B cell (primary cell): ENCODE measurements at regions not wholly inside any gene's neighbourhood (a gene's known extent, or its start where the extent isn't known, plus 50 kb on each side); places are given as distances from the start of the nearest gene placed in this dataset.

Source experiments
- ATAC-seq: fragments of 200-7000 bp; cut with Tn5 transposase; one replicate; pipeline ENCODE4 v1.10.0; 2021; ENCODE audit warnings: low read depth, mild to moderate bottlenecking, moderate number of reproducible peaks, moderate library complexity
- CTCF ChIA-PET: fragments of 350-600 bp; sonication (Branson Sonifier 250); formaldehyde crosslinking; loops from one replicate; lab custom pipeline; 2021; ENCODE audit warnings: antibody characterized with exemption, inconsistent platforms; lab: Charles Lee
- POLR2A ChIA-PET: fragments of 350-600 bp; sonication (Branson Sonifier 250); formaldehyde crosslinking; loops from one replicate; lab custom pipeline; 2021; ENCODE audit warnings: antibody characterized with exemption; lab: Charles Lee
- DNase-seq: peaks from one replicate; pipeline ENCODE4 v3.0.0; 2013
- H2AFZ ChIP-seq: 2 replicates; pipeline ENCODE4 v1.6.1; 2012; ENCODE audit warnings: mild to moderate bottlenecking, low read depth, low read length; ENCODE audit not compliant: insufficient read depth, poor library complexity, severe bottlenecking
- H3K27ac ChIP-seq, 2 donors: 1 replicate in 1 of 2; 2 replicates in 1 of 2; pipeline ENCODE4 v1.5.1; 2012 to 2013; ENCODE audit warnings: low read length in 2 of 2, mild to moderate bottlenecking in 2 of 2, moderate library complexity in 1 of 2
- H3K27me3 ChIP-seq, 4 experiments: fragments of 200-600 bp in 1 of 4; sonication (generic) in 1 of 4; replicated peaks in 1 of 4; 1 replicate in 2 of 4; 2 replicates in 2 of 4; pipeline versions ENCODE4 v1.6.1 to v1.7.0; 2013 to 2016; ENCODE audit warnings: low read length in 3 of 4, mild to moderate bottlenecking in 2 of 4, mixed read lengths in 1 of 4, moderate library complexity in 1 of 4; ENCODE audit not compliant: insufficient read depth in 4 of 4, control insufficient read depth in 3 of 4; ENCODE audit errors: control extremely low read depth in 1 of 4
- H3K36me3 ChIP-seq, 2 experiments: replicated peaks in 1 of 2; 1 replicate in 1 of 2; 2 replicates in 1 of 2; pipeline versions ENCODE4 v1.6.1 to v1.7.1; 2013; ENCODE audit warnings: low read length in 1 of 2; ENCODE audit not compliant: insufficient read depth in 2 of 2, control insufficient read depth in 1 of 2; ENCODE audit errors: control extremely low read depth in 1 of 2, extremely low read depth in 1 of 2
- H3K4me1 ChIP-seq, 2 donors: fragments of 200-600 bp in 1 of 2; sonication (generic) in 1 of 2; 1 replicate in 1 of 2; 2 replicates in 1 of 2; pipeline versions ENCODE4 v1.5.1 to v1.6.1; 2013 to 2017; ENCODE audit warnings: low read length in 2 of 2; ENCODE audit not compliant: control insufficient read depth in 2 of 2, insufficient read depth in 2 of 2
- H3K4me2 ChIP-seq: replicated peaks from 2 replicates; pipeline ENCODE3; 2012; ENCODE audit warnings: mild to moderate bottlenecking, low read depth, low read length; ENCODE audit not compliant: poor library complexity, severe bottlenecking
- H3K4me3 ChIP-seq, 5 experiments: fragments of 200-600 bp in 1 of 5; sonication (generic) in 1 of 5; 1 replicate in 3 of 5; 2 replicates in 2 of 5; pipeline versions ENCODE4 v1.5.1 to v1.7.0; 2011 to 2016; ENCODE audit warnings: low read length in 4 of 5, mild to moderate bottlenecking in 4 of 5, low read depth in 2 of 5, control low read depth in 1 of 5, moderate library complexity in 1 of 5; ENCODE audit not compliant: insufficient read depth in 1 of 5; ENCODE audit errors: control extremely low read depth in 1 of 5, extremely low read depth in 1 of 5
- H3K79me2 ChIP-seq: fragments of 200-600 bp; sonication (generic); one replicate; pipeline ENCODE4 v1.6.0; 2016; ENCODE audit warnings: low read length; ENCODE audit not compliant: control insufficient read depth, insufficient read depth
- H3K9ac ChIP-seq: fragments of 200-600 bp; sonication (generic); 2 replicates; pipeline ENCODE4 v1.6.1; 2017; ENCODE audit warnings: mild to moderate bottlenecking, low read length, moderate library complexity
- H3K9me3 ChIP-seq, 3 donors: one replicate each; pipeline versions ENCODE4 v1.6.1 to v1.7.1; 2013; ENCODE audit warnings: low read length in 2 of 3; ENCODE audit not compliant: control insufficient read depth in 2 of 3, insufficient read depth in 1 of 3; ENCODE audit errors: control extremely low read depth in 1 of 3
- H4K20me1 ChIP-seq: 2 replicates; pipeline ENCODE4 v1.6.0; 2012; ENCODE audit warnings: mild to moderate bottlenecking, low read length; ENCODE audit not compliant: insufficient read depth, control insufficient read depth, poor library complexity, severe bottlenecking
- H3K27ac Mint-ChIP-seq: one replicate; pipeline ENCODE4 v1.8.0; 2021; ENCODE audit warnings: mixed read lengths
- H3K27me3 Mint-ChIP-seq: one replicate; pipeline ENCODE4 v1.8.0; 2021; ENCODE audit warnings: mixed read lengths
- H3K4me1 Mint-ChIP-seq: one replicate; pipeline ENCODE4 v1.8.0; 2021; ENCODE audit warnings: mixed read lengths
- H3K4me3 Mint-ChIP-seq: one replicate; pipeline ENCODE4 v1.8.0; 2021; ENCODE audit warnings: mixed read lengths
- H3K9me3 Mint-ChIP-seq: one replicate; pipeline ENCODE4 v1.8.0; 2022; ENCODE audit warnings: mixed read lengths; ENCODE audit not compliant: insufficient read depth
- EZH2 ChIP-seq: IDR thresholded peaks from 2 replicates; pipeline ENCODE4 v1.6.1; 2012; ENCODE audit warnings: borderline replicate concordance, low read depth, mild to moderate bottlenecking, moderate library complexity, low read length; ENCODE audit not compliant: insufficient read depth, poor library complexity, severe bottlenecking
- WGBS: methylation state at CpG from one replicate; pipeline ENCODE4 v1.1.5; 2013; ENCODE audit warnings: missing lambda C conversion rate; ENCODE audit not compliant: insufficient coverage; 5-methylcytosine and 5-hydroxymethylcytosine counted together
- intact Hi-C: fragments of 100-400 bp; cut with micrococcal nuclease; formaldehyde crosslinking; loops from one replicate; pipeline ENCODE4 v1.10.0; 2022
- TF ChIP-seq, protein P1 (sequence below): fragments of 200-600 bp; IDR thresholded peaks from one replicate; pipeline ENCODE4 v1.8.0; 2022; ENCODE audit warnings: antibody characterized with exemption, mild to moderate bottlenecking

- Histone ChIP-seq H3K4me3 (no peak overlapping the region), H3K36me3 (no peaks in the 10 kb centered on the region), H3K9ac (no peak overlapping the region), H3K4me1 (no peaks in the 10 kb centered on the region), H2AFZ (no peak overlapping the region), H3K79me2 (no peaks in the 10 kb centered on the region), H3K27ac (no peak overlapping the region), H4K20me1 (no peaks in the 10 kb centered on the region), H3K4me2 (no peak overlapping the region), H3K27me3 (peaks cover 0 to 2% (median 0%) of the 10 kb centered on the region in 4 experiments), H3K9me3 (peaks cover 1 to 35% (median 8%) of the 10 kb centered on the region in 3 donors)
- Mint-ChIP-seq H3K27me3 (peaks cover 4% of the 10 kb centered on the region), H3K4me3 (no peak overlapping the region), H3K27ac (no peak overlapping the region), H3K9me3 (peaks cover 8% of the 10 kb centered on the region), H3K4me1 (no peaks in the 10 kb centered on the region)
- intact Hi-C loops = no loop called here
- no peak for DNase-seq
- POLR2A ChIA-PET = no interaction called here
- no CpG with 5 or more reads among the region's 2 CpGs for WGBS
- CTCF ChIA-PET = no interaction called here
- TF ChIP-seq, protein P1, sequence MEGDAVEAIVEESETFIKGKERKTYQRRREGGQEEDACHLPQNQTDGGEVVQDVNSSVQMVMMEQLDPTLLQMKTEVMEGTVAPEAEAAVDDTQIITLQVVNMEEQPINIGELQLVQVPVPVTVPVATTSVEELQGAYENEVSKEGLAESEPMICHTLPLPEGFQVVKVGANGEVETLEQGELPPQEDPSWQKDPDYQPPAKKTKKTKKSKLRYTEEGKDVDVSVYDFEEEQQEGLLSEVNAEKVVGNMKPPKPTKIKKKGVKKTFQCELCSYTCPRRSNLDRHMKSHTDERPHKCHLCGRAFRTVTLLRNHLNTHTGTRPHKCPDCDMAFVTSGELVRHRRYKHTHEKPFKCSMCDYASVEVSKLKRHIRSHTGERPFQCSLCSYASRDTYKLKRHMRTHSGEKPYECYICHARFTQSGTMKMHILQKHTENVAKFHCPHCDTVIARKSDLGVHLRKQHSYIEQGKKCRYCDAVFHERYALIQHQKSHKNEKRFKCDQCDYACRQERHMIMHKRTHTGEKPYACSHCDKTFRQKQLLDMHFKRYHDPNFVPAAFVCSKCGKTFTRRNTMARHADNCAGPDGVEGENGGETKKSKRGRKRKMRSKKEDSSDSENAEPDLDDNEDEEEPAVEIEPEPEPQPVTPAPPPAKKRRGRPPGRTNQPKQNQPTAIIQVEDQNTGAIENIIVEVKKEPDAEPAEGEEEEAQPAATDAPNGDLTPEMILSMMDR = no peak
- no peak for TF ChIP-seq EZH2
- ATAC-seq = no peak
These were observed 251.9 kb upstream of the TCERG1L start for GRCh38 chr10:131563411-131563810.

DNA sequence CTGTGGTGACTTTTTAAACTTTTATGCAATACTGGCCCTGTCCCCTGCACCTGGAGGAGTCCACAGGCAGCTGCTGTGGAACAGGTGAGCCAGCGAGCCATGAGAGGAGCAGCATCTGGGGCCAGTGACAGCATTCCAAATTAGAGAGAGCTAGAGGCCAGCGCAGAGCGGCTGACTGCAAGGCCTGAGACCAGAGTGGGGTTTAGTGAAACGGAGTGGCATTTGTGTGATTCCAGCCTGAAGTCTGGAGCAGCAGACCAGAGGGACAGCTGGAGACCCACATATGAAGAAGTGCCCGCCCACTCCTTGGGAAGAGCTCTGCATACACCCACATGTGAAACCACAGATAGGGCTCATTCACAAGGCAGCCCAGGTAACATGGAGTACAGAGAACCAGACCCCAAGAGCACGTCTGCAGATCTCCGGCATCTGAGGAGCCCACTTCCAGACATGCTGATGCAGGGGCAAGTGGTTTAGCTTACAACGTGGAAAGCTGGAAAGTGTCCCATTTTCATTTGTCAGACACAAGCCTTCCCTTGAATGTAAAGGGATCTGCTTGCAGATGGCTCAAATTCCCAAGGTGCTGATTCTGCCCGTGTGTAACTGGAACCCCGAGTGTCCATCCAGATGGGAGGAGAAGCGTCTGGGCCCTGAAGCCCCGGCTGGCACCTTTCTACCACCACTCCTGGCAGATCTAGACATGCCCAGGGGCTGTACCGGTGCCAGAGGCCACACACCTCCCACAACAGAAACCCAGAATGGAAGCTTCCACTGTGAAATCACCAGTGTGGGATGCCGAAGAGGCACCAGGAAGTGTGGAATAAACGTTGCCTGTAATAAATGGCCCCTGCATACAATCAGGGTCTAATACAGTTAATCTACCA lies 256.0 kb upstream of the TCERG1L start:
- Mint-ChIP-seq H3K4me1 (no peaks in the 10 kb centered on the region), H3K4me3 (no peak overlapping the region), H3K9me3 (peaks cover 8% of the 10 kb centered on the region), H3K27me3 (no peaks in the 10 kb centered on the region), H3K27ac (no peak overlapping the region)
- ATAC-seq (no peak), DNase-seq (no peak)
- peaks cover 1 to 34% (median 8%) of the 10 kb centered on the region in 3 donors for H3K9me3 ChIP-seq
- H4K20me1 ChIP-seq = no peaks in the 10 kb centered on the region
- intact Hi-C loops = no loop called here
- no peaks in the 10 kb centered on the region for H3K79me2 ChIP-seq
- no peaks in the 10 kb centered on the region for H3K36me3 ChIP-seq
- ChIA-PET CTCF (no interaction called here), POLR2A (no interaction called here)
- H3K4me2 ChIP-seq = no peak overlapping the region
- no peak overlapping the region for H2AFZ ChIP-seq
- no peaks in the 10 kb centered on the region for H3K4me1 ChIP-seq
- no peaks in the 10 kb centered on the region for H3K27me3 ChIP-seq
- TF ChIP-seq EZH2 = no peak
- TF ChIP-seq, protein P1 = no peak
- H3K27ac ChIP-seq = no peak overlapping the region
- H3K4me3 ChIP-seq = no peak overlapping the region
- 83% methylated on average over 13 of the region's 15 CpGs for WGBS
- no peak overlapping the region for H3K9ac ChIP-seq
